GM12873 (cell line): ENCODE measurements at regions not wholly inside any gene's neighbourhood (a gene's known extent, or its start where the extent isn't known, plus 50 kb on each side); places are given as distances from the start of the nearest gene placed in this dataset.

ENCODE experiments used
- TF ChIP-seq, protein P1 (sequence below): IDR thresholded peaks from 2 replicates; pipeline ENCODE4 v1.5.1; 2012; ENCODE audit warnings: low read depth, mild to moderate bottlenecking, moderate library complexity, low read length, control low read depth; ENCODE audit not compliant: insufficient read depth; ENCODE audit errors: missing control alignments

DNA sequence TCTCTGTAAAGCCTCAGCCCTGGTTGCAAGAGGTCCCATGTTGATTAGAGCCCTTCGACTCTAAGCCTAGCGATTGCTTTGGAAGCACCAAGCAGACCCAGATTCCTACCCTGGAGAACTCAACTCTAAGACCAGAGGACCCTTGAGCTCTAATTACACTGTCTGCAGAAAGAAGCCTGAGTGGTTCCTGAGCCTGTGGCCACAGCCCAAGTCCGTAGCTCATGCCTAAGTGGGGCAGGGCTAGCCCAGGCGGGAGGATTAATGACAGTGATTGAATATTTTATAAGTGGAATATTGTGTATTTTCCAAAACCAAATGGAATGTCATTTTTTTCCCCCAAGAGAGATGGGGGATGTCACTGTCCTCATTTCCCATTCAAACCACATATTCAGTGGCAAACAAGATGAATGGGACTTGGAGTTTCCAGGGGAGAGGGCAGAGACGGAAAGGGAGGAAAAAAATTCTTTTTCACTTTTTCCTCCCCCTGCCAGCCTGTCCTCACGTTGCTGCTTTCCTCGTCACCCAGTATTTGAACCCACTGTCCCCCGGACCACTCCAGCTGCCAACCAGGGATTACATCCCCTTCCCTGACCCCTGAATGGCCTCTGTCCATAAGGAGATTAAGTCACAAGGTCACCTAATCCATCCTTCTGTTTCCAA, 79.6 kb upstream of the CTTNBP2NL start:
- TF ChIP-seq, protein P1, sequence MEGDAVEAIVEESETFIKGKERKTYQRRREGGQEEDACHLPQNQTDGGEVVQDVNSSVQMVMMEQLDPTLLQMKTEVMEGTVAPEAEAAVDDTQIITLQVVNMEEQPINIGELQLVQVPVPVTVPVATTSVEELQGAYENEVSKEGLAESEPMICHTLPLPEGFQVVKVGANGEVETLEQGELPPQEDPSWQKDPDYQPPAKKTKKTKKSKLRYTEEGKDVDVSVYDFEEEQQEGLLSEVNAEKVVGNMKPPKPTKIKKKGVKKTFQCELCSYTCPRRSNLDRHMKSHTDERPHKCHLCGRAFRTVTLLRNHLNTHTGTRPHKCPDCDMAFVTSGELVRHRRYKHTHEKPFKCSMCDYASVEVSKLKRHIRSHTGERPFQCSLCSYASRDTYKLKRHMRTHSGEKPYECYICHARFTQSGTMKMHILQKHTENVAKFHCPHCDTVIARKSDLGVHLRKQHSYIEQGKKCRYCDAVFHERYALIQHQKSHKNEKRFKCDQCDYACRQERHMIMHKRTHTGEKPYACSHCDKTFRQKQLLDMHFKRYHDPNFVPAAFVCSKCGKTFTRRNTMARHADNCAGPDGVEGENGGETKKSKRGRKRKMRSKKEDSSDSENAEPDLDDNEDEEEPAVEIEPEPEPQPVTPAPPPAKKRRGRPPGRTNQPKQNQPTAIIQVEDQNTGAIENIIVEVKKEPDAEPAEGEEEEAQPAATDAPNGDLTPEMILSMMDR: no peak

DNA sequence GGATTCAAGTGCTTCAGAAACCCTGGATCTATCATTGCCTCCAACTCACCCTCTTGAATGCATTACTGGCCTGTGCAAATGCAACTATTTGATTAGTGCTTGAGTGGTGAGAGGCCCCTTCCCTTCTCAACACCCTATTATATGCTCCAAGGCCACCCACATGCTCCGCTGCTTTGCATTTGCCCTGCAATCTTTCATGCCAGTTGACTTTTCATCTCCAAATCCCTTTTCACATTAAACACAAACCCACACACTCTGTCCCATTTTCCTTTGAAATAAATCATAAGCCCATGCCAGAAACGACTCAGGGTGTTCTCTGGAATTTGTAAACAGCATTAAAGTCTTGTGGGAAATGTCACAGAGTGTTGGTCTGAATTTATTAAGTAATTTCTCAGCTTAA, 78.9 kb upstream of the CTTNBP2NL start:
- TF ChIP-seq, protein P1: no peak

DNA sequence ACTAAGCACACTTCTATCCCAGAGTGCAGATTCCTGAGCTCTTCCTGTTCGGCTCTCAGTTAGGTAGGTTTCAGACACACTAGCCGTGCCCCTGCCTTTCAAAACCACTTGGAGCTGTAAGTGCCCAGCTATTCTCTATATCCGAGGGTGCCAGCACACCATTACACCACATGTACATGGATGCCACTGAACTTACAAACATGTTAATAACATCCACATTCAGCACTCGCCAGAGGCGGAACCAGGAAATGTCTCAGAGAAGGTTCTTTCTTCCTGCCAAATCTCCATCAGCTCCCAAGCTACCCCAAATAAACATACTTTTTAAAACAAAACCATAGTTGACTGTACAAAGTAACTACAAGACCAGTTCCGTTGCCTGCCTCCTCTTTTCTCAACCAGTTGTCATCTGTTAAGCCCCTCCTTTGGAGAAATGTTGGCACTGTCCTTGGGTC, 78.4 kb upstream of the CTTNBP2NL start:
- TF ChIP-seq, protein P1: no peak

GRCh38 chr1:112318263-112318662, 77.8 kb upstream of the CTTNBP2NL start:
- TF ChIP-seq, protein P1: no peak

- TF ChIP-seq, protein P1: no peak
Observed at GRCh38 chr1:112318698-112319370, 77.2 kb upstream of the CTTNBP2NL start.

DNA sequence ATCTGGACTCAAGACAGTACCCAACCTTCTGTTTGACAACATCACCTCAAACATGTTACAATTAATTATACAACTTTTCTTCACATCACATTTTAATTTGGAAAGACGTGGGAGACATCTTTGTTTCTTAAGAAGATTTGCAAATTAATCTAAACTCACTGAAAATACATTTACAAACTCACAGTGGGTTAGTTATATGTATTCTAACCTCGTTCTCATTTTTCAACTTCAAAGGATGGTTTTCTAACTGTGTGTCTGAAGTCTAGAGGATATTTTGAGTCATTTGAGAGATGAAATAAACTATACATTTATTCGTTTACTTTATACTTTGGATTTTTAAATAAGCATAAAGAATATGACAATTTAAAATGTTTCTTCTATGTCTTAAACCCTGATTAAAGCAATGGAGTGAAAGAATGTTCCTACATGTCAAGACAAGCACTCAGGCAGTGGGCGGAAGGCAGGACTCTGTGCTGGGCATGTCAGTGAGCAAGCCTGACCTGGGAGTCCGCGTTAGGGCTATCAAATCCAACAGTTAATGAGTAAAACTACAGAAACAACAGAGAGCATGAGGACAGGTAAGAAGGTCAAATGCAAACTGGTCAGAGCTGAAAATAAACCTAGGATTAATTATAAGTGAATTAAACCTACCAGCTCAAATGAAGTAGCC, 76.5 kb upstream of the CTTNBP2NL start:
- TF ChIP-seq, protein P1: no peak

GRCh38 chr1:112320058-112320457, 76.0 kb upstream of the CTTNBP2NL start:
- TF ChIP-seq, protein P1: no peak
